ENCODE measurements at regions not wholly inside any gene's neighbourhood (a gene's known extent, or its start where the extent isn't known, plus 50 kb on each side); places are given as distances from the start of the nearest gene placed in this dataset.

DNA sequence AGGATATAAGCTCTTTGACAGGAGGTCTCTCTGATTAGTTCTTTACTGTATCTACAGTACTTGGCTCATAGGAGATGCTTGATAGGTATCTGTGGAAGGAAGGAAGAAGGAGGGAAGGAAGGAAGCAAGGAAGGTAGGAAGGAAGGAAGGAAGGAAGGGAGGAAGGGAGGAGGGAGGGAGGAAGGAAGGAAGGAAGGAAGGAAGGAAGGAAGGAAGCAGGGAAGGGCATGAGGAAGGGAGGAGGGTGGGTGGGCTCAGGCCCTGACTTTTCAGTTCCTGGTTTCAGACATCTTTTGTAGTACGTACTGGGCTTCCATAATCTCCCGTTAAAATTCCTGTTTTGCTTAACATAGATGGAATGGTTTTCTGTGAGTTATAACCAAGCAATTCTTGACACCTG lies 175.0 kb upstream of the NUDT4 start:
- DNase-seq (ENCODE audit: insufficient read length, low spot score) (no peak), FAIRE-seq (no peak)
- TF ChIP-seq POLR2A (IDR thresholded peaks at IDR 0.05; ENCODE audit: low read depth, low read length): no peak

DNA sequence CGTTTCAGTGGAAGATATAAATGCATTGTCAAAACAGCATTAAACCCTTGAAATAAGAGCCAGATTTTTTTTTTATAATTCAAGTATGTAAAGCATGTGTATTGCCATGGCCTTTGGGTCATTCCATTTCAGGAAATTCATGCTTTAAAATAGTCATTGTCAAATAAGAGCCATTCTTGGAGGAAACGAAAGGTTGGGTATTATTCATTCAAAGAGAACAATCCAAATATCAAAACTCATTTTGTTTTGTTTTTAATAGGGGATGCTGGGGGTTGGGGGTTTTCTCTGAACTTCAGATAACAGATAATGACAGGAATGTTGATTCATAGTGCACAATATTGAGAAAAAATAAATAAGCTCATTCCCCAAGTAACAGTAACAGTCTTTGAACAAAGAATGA lies 174.4 kb upstream of the NUDT4 start:
- FAIRE-seq (no peak), DNase-seq (ENCODE audit: insufficient read length, low spot score) (no peak)
- no peak for TF ChIP-seq POLR2A (IDR thresholded peaks at IDR 0.05; ENCODE audit: low read depth, low read length)

DNA sequence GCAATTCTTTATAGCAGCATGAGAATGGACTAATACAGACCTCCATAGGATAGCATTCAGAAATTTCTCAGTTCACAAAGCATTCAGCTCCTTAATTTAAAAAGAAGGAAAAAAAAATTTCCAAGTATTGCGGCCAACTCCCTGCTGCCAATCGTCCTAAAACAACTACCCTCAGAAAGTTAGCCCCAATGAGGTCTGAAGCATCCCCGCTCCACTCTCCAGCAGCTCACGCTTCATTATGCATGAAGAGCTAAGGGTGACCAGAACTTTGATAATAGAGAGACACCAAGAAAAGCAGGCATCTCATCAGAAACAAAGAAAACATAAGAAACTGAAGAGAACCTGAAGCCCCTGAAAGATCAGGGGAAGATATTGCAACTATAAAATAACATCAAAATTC lies 172.8 kb upstream of the NUDT4 start:
- TF ChIP-seq POLR2A (IDR thresholded peaks at IDR 0.05; ENCODE audit: low read depth, low read length): no peak
- DNase-seq (ENCODE audit: insufficient read length, low spot score): no peak
- no peak for FAIRE-seq

DNA sequence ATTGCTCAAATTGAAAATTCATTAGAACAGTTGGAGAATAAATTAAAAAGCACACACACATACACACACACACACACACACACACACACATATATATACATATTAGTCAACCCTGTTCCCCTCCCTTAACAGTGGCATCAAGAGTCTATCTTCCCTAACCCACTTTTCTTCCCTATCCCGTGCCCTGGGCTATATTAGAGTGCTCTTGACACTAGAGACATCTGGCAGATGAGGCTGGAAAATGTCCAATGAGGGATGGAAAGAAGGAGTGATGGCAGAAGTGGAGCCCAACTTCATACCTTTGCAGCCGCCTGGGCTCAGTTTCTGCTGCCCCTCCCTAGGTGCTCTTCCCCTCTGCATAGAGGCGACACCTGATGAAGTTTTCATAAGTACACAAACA lies 172.4 kb upstream of the NUDT4 start:
- no peak for DNase-seq (ENCODE audit: insufficient read length, low spot score)
- no peak for TF ChIP-seq POLR2A (IDR thresholded peaks at IDR 0.05; ENCODE audit: low read depth, low read length)
- FAIRE-seq: no peak

DNA sequence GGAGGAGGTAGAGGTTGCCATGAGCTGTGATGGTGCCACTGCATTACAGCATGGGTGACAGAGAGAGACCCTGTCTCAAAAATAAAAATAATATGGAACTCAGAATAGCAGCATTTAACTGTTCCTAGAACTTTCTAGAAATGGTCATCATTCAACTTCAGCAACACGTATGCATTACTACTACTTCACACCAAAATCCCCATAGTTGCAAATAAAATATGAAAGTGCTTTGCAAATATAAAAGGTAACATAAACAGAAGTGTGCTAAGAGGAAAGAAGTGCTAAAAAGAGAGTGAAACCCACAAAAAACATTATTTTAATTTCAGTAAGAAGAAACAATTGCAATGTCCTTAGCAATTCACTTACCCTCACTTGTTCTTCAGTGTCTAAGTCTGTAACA lies 169.7 kb upstream of the NUDT4 start:
- DNase-seq (ENCODE audit: insufficient read length, low spot score): no peak
- FAIRE-seq: no peak
- no peak for TF ChIP-seq POLR2A (IDR thresholded peaks at IDR 0.05; ENCODE audit: low read depth, low read length)

DNA sequence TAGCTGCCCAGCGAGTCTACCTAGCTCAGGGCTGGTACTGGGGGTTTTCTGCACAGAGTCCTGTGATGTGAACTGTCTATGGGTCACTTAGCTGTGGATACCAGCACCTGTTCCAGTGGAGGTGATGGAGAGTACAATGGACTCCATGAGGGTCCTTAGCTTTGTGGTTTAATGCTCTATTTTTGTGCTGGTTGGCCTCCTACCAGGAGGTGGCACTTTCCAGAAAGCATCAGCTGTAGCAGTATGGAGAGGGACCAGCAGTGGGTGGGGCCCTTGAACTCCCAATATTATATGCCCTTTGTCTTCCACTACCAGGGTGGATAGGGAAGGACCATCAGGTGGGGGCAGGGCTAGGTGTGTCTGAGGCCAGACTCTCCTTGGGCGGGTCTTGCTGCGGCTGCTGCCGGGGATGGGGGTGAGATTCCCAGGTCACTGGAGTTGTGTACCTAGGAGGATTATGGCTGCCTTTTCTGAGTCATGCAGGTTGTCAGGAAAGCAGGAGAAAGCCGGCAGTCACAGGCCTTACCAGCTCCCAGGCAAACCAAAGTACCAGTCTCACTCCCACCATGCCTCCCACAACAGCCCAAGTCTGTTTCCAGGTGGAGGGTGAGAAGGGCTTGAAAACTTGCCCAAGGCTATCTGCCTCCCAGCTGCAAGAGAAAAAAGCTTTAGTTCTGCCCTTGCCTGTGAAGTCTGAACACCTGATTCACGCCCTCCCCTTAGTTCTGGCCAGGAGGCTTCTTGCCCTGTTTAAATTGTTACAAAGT lies 163.0 kb upstream of the NUDT4 start:
- FAIRE-seq (no peak), DNase-seq (ENCODE audit: insufficient read length, low spot score) (no peak)
- no peak for TF ChIP-seq POLR2A (IDR thresholded peaks at IDR 0.05; ENCODE audit: low read depth, low read length)

DNA sequence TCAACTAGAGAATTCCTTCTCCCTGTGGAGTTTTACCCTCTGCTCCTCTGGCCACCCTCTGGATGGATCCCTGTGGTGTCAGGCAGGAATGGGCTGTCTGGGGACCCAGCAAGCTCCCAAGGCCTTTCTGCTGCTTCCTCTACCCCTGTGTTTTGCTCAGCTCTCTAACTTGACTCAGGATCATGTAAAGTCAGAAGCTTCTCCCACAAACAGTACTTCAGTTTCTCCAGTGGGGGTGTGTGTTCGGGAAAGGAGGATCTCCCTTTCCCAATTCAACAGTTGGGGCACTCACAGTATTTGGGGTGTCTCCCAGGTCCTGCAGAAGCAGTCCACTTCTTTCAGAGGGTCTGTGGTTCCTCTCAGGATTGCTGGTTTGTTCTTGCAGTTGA lies 162.4 kb upstream of the NUDT4 start:
- no peak for FAIRE-seq
- no peak for TF ChIP-seq POLR2A (IDR thresholded peaks at IDR 0.05; ENCODE audit: low read depth, low read length)
- no peak for DNase-seq (ENCODE audit: insufficient read length, low spot score)

DNA sequence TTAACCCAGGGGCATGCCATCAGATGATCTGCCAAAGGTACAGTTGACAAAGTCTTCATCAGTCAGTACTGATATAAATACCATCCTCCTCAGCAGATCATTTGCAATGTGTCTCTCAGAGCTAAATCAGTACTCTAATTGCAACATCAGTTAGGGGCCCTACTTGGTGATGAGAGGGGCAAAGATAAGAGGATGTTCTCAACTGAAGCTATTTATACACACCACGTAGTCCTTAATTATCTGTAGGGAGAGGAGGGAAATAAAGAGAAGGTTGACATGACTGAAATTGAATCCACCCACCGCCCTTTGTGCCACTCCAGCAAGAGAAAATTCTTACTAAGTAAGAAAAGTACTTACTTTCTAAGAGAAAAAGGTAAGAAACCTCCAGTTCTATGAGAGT lies 157.8 kb upstream of the NUDT4 start:
- DNase-seq (ENCODE audit: insufficient read length, low spot score): no peak

DNA sequence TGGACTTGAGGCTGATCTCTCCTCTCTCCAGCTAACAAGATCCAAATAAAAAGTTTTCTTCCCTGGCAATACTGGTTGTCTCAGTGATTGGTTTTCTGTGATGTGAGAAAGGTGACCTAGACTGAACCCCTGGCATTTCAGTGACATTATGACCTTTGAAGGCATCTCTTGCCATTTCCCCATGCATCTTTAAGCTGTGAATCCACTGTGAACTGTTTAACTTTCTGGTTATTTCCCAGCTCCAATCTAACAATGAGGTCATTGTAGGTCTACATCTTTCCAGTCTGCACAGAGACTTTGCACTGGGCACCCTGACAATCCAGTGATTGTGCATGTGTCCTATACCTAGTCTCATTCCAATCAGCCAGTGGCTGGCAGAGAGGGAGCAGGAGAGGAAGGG lies 155.9 kb upstream of the NUDT4 start:
- TF ChIP-seq POLR2A (IDR thresholded peaks at IDR 0.05; ENCODE audit: low read depth, low read length): no peak
- DNase-seq (ENCODE audit: insufficient read length, low spot score) (no peak), FAIRE-seq (no peak)

More for the DNA sequence above, 157.8 kb upstream of the NUDT4 start:
- no peak for TF ChIP-seq POLR2A (IDR thresholded peaks at IDR 0.05; ENCODE audit: low read depth, low read length)
- no peak for FAIRE-seq

DNA sequence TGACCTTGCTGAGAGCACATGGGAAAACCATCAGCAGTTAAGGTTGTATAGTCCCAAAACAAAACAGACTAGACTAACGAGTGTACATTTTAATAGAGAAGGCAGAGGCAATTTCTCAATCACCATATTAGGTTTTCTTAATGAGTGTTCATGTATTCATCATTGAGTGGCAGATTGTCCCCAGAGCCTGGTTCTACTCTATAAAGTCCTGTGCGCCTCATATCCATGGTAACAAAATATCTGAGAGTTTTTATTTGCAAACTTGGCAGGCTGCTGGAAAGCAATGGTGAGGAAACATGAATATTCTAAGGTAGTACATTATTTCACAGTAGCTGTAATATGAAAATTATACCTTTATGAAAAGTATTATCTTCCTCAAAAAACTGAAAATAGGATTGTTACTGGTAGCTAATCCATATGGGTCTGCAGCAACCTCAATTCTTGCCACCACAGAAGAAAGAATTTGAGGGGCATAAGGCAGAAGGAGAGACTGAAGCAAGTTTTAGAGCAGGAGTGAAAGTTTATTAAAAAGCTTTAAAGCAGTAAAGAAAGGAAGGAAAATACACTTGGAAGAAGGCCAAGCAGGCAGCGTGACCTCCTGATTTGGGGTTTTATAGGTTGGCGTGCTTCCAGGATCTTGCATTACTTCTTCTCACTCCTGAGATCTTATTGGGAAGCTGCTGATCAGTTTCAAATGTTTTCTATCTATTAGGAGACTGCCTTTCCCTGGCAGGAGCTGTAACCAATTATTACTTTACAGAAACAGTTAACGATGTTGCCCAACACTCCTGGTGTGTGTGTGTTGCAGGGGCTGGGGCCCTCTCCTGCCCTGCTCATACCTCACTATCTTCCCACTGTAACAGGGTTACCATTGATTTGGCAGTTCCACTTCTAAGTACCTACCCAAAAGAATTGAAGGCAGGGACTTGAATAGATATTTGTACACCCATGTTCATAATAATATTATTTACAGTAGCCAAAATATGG lies 154.0 kb upstream of the NUDT4 start:
- no peak for TF ChIP-seq POLR2A (IDR thresholded peaks at IDR 0.05; ENCODE audit: low read depth, low read length)
- no peak for FAIRE-seq
- DNase-seq (ENCODE audit: insufficient read length, low spot score): no peak

DNA sequence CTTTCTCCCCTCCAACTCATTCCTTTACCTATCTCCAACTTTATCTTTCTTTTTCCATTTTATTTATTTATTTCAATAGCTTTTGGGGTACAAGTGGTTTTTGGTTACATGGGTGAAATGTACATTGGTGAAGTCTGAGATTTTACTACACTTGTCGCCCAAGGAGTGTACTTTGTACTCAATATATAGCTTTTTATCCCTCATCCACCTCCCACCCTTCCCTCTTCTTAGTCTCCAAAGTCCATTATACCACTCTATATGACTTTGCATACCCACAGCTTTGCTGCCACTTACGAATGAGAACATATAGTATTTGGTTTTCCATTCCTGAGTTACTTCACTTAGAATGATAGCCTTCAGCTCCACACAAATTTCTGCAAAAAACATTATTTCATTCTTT lies 152.6 kb upstream of the NUDT4 start:
- no peak for TF ChIP-seq POLR2A (IDR thresholded peaks at IDR 0.05; ENCODE audit: low read depth, low read length)
- FAIRE-seq (no peak), DNase-seq (ENCODE audit: insufficient read length, low spot score) (no peak)

DNA sequence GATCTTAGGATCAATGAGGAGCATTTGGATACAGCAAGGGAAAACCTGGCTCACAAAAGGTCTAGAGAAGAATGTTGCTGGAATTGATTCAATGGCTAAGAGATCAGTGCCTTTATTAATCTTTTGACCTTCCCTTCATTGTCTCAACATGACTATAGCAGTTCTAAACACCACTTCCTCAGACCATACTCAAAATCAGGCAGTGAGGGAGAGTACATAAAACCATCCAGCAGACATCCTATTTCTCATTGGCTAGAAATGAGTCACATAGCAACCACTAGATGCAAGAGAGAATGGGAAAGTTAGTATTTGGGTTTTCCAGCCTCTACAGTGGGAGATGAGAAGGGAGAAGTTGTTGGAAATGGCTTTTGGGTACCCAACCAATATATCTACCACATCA lies 151.4 kb upstream of the NUDT4 start:
- DNase-seq (ENCODE audit: insufficient read length, low spot score): no peak
- no peak for TF ChIP-seq POLR2A (IDR thresholded peaks at IDR 0.05; ENCODE audit: low read depth, low read length)
- peak; percentile 72 for FAIRE-seq

DNA sequence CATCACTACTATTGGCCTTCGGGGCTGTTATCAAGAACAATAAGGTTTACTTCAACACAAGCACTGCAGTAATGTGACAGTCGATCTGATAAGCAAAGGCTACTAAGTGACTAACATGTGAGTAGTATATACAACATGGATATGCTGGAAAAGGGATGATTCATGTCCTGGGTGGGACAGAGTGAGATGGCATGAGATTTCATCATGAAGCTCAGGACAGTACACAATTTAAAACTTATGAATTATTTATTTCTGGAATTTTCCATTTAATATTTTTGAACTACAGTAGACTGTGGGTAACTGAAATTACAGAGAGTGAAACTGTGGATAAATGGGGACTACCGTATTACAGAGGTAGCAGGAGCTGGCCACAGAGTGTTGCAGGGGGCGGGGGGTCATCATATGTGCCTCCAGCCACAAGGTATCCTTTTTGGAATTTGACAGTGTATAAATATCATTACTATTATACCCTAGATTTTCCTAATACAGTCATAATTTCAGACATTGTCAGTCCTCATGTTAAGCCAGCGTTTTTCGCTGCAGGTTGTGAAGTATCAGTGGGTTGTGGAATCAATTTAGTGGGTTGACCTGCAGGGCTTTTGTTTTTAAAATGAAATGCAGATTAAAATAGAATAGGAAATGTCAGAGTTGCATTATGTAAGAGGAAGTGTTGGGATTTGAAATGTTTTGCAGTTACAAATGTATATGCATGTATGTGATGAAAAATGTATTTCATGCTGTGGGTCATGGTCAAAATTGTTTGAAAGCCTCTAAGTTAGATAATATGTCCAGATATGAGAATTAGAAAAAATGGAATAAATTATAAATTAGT lies 148.0 kb upstream of the NUDT4 start:
- peak; percentile 20 for DNase-seq (ENCODE audit: insufficient read length, low spot score)
- FAIRE-seq: peak; percentile 98

DNA sequence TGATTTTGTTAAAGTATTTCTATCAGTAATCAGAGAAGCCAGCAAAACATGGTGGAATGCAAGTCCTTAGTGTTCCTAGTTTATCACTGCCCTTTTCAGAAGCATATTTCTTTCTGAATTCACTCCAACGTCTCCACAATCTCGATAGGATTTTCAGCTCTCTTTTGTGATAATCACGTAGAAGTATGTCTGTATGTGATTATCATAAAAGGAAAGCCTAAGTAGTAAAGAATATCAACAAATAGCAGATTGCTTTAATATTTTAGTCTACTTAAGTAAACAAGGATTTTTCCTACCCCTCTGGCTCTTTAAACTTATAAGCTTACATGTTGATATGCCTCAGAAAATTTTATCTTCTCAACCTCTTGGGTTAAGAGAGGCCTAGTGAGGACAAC lies 147.4 kb upstream of the NUDT4 start:
- no peak for TF ChIP-seq POLR2A (IDR thresholded peaks at IDR 0.05; ENCODE audit: low read depth, low read length)
- DNase-seq (ENCODE audit: insufficient read length, low spot score): no peak
- peak; percentile 62 for FAIRE-seq

More for the DNA sequence above, 148.0 kb upstream of the NUDT4 start:
- TF ChIP-seq POLR2A (IDR thresholded peaks at IDR 0.05; ENCODE audit: low read depth, low read length): no peak

Data from H54 (cell line).